H1 (cell line): ENCODE measurements at regions not wholly inside any gene's neighbourhood (a gene's known extent, or its start where the extent isn't known, plus 50 kb on each side); places are given as distances from the start of the nearest gene placed in this dataset.

Experiments
- E2F6 ChIP-seq: IDR thresholded peaks from 2 replicates; pipeline ENCODE4 v1.6.1; 2012; ENCODE audit warnings: inconsistent platforms

DNA sequence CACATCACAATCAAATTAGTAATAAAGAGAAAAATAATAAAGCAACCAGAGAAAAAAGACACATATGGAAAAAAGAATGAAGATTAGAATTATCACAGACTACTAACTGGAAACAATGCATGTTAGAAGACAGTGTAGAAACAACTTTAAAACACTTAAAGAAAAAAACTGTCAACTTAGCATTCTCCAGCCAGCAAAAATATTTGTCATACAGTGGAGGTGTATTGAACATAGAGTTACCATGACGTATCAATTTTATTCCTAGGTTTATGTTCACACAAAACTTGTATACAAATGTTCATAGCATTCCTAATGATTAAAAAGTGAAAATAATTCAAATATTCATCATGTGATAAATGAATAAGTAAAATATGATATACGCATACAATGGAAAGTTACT is 61.5 kb upstream of the ADAM23 start (continued):
- no peak for TF ChIP-seq E2F6
